Ammon's horn (tissue), 1 donor: ENCODE measurements at regions not wholly inside any gene's neighbourhood (a gene's known extent, or its start where the extent isn't known, plus 50 kb on each side); places are given as distances from the start of the nearest gene placed in this dataset.

Source experiments
- DNase-seq: peaks from one replicate; pipeline ENCODE4 v3.0.0-alpha.2; 2016; ENCODE audit warnings: low spot score

DNA sequence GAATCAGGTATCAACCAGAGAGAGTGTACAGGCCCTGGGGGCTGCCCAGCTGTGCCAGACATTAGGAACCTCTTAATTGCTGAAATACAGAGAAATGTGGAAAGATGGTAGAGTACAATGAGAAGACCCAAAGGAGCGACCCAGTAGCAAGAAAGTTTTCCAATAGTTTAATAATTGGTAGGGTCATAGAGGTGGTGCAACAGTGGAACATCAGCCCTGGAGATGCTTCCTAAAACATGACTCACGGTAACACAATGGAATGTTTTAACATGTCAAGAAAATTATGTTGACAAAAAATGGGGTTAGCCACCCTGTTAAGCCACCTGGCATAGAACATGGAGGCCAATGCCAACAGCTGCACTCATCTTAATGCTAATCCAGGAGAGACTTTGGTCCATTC lies 284.1 kb downstream of the ELAVL2 start:
- DNase-seq, result no peak

GRCh38 chr9:23542438-23542837 lies 283.6 kb downstream of the ELAVL2 start:
- DNase-seq, result no peak

GRCh38 chr9:23542927-23543326 lies 283.1 kb downstream of the ELAVL2 start:
- DNase-seq, result no peak

DNA sequence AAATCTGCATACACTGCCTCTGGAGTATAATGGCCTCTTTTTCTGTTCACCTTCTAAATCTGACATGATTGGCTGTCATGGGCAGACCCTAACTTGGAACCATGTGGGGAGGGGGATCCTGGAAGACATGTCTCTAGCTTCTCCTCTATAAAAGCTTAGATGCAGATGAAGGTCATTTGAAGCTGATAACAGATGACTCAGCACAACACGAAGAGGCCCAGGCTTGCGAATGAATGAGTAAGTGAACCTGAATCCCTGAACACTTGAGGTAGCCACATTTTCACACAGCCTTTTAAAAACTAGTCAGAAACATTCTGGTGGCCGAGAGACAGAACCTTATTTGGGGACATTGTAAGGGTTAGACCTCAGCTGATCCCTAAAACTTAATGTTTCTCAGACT lies 282.6 kb downstream of the ELAVL2 start:
- DNase-seq, result no peak

DNA sequence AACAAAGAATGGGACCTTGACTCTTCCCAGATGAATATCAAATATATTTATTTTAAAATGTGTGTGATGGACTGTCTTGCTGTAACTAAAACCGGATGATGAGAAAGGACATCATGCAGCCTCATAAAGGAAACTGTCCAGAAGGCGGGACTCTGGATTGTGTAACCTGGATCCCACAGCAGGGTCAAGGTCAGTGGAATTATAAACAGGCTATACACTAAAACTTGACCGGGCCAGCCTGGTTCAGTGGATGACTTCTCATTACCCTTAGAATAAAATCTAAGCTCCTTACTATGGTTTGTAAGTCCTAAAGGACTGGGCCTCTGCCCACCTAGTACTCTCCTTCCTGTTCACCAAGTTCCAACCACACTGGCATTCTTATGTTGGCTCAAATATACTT lies 280.3 kb downstream of the ELAVL2 start:
- DNase-seq, result no peak

DNA sequence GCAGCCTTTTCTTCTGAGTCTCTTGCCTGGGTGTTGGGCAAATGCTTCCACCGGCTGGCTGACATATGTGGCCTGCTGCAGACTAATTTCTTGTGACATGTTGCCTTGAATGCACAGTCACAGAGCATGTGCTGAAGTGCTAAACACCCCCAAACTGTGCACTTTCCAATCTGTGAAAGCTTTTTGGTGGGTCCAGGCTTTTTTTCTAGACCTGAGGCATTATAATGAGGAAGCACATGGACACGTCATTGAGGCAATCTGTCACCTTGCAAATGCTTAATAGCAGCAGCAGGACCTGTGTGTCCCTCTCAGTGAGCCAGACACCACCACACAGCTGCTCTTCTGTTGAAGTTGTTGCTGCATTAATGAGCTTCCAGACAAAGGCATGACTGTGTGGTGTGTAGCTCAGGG lies 274.7 kb downstream of the ELAVL2 start:
- peak; percentile 56 for DNase-seq

DNA sequence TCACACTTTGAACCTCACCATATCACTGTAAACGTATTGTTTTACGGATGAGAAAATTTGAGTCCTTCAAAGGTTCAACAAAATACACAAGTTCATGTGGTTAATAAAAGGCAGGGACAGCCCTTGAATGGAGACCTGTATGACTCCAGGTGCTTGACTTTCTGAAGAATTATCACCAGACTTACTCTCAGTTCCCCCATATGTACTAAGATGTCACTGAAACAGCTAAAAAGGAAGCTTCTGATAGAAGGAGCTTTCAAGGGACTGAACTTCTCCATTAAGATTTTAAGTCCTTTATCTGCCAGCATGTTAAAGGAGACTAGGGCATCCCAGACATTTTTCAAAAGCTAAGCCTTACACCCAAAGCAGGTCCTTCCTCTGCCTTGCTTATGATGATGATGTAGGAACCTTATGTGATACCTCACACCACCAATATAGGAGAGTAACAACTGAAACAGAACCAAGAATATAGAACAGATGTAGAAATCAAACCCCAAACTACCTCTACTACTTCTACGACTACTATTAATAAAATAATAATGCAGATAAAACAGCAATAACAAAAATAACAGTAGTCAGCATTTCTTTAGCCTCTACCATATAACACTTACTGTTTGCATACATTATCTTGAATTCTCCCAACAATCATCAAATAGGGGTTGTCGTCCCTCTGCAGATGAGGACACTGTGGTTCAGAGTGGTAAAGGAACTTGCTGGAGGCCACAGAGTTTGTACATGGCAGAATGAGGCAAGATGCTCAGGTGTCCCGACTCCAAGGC lies 273.9 kb downstream of the ELAVL2 start:
- DNase-seq, result no peak

DNA sequence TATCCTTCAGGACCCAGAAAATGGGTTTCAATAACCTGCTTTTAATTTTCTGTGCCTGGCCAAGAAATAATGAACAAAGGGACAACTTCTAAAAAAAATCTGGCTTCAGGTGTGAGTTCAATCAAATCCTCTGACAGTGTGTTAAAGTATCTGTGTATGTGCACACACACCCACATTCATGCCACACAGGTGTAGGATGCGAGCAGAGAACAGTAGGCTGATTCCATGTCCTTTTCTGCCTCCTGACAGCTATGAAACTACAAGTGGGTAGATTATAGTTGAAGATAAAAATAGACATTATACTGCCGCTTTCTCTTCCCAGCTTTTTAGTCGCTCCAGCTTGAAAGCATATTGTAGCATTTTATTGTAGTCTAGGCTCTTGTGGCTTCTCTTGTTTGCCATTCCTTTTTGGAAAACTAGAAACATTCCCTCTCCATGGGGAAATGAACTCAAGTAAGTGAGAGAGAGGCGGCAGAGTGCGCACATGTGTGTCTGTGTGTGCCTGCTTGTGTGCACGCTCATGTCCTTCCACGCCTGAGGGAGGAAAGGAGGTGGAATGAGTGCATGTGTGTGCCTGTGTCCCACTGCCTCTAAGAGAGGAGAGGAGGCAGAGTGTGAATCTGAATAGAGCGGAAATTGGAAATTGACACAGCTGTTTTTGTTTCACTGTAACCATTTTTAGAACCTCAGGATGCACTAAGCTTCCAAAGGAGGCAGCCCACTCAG lies 273.0 kb downstream of the ELAVL2 start:
- DNase-seq, result no peak

DNA sequence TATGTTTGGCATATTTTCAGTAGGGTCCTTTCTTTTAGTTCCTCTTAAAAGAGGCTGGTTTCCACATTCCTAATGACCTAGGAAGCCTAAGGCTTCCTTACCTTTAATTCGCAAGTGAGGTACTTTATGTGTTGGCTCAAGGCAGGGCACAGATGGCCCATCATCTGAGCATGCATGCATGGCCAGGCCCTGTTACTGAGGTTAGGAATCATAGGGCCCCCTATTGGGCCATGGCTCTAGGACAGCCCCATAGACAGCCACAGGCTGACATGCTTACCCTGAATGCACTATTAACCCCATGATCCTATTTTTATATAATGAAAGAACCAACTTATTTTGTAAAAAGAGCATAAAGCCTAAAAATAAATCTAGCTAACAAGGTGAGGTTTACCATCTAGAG lies 271.4 kb downstream of the ELAVL2 start:
- DNase-seq, result no peak

GRCh38 chr9:23555851-23556250 lies 270.2 kb downstream of the ELAVL2 start:
- no peak for DNase-seq

DNA sequence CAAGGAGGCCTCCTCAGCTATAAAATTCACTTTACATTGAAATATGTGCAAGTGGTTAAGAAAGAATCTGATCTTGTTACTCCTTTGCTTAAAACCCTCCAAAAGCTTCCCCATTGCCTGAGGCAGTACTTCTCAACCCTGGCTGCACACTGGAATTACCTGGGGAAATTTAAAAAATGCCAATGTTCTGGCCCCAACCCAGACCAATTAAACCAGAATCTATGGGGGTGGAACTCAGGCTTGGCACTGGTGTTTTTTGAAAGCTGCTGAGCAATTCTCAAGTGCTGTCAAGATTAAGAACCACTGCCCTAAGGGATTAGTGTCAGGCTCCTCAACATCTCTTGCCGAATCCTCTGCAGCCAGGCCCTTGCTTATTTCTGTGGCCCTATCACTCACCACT lies 269.6 kb downstream of the ELAVL2 start:
- DNase-seq, result no peak

DNA sequence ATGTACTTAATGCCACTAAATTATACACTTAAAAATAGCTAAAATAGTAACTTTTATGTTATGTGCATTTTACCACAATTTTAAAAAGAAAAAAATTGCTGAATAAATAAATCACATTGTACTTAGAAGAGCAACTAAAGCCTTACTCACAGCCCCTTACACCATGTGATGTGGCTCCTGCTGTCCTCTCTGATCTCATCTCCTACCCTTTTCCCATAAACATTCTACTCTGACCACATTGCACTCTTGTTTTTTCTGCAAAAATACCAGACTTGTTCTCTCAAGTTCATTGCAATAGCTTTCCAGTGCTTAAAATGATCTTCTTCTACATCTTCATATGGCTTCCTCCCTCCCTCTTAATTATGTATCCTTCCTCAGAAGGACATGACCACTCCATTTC lies 268.4 kb downstream of the ELAVL2 start:
- no peak for DNase-seq

- no peak for DNase-seq
Measured at GRCh38 chr9:23559522-23559921, 266.5 kb downstream of the ELAVL2 start.

DNA sequence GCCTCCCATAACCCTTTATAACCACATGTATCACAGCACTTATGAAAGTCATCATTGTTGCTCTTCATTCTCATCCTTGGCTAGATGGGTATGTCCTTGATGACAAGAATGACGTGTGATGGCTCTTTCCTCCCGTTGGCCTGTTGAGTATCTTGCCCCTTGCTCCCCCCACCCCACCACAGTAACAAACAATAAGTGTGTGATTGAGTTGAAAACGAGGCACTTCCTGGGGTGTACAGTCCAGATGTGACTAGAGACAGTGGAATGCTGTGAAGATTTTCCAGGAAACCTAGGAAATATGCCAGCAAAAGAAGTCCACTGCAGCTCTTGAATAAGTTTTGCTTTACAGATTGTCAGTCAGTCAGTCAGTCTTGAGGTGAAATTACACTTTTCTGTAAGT lies 262.5 kb downstream of the ELAVL2 start:
- DNase-seq, result no peak

DNA sequence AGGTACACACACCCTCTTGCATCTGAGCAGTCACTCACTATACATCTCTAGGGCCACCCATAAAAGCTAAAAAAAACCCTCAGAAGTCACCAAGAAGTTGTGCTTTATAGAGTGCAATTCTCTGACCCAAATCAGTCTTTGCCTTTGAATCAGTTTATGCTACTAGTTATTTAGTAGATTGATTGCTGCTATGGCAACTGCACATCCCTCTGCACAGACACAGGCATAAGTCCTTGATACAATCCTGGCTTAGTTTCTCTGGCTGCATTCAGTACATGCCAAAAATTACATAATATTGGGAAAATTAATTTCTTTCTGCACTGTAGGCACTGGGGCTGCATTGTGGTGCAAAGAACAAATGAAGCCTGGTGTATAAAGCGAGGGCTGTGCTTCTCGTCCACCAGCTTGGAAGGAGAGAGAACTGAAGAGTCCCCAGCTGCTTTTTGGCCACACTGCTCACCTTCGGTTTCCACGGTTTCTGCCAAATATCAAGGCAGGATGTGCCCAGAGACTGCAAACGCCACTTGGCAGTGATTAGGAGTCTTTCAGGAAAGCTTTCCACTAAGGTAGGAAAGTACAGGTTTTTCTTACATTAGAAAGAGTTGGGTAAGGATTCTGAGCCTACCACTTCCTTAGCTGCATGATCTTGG lies 258.4 kb downstream of the ELAVL2 start:
- peak; percentile 47 for DNase-seq

GRCh38 chr9:23571414-23572104 lies 254.5 kb downstream of the ELAVL2 start:
- DNase-seq, result no peak

DNA sequence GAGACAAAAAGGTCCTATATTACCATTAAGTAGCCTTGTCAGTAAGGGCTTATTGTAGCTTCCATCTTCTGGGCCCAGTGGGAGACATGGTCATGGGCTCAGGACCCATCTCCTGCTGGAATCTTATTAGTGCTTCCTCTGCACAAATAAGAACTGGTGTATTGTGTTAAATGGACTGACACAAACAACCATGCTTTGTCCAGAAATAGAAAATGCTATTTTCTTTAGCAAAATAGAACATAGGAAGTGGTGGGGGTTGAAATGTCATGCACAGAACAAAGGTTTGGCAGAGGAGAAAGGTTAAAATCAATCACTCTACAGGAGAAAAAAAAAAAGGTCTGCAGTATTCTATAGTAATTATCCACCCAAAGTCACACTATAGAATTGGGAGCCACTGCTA lies 252.2 kb downstream of the ELAVL2 start:
- DNase-seq, result no peak

DNA sequence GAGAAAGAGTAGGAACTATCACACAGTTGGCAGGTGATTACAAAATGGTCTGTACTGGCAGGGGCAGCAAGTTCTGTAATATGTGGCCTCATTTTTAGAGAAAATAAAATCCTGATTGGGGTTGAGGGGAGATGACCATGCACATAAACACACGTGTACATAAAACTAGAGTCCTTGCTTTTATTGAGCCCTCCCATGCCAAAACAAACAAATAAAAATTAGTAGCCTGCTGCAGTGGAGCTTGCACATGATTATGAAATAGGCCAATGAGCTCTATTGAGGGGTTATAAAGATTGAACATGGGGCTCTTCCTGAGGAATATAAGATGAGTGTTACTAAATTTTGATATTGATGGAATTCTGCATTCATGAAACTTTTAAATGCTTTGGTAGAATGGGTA lies 248.4 kb downstream of the ELAVL2 start:
- no peak for DNase-seq

DNA sequence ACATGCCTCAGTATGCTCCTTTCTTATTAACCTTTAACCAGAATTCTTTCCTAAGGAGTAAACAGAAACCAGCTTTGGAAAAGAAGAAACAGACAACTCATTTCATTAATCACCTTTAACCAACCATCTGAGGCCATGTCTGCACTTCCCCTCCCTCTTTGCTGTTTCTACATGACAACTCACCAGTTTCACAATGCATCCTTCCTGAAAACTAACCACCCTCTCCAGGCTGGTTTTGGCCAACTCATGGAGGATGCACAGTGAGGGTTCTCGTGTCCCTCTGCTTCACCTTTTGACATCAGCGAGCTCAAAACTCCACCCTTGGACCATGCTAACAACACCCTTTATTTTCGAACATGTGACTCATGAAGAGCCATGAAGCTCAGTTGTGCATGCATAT lies 244.1 kb downstream of the ELAVL2 start:
- DNase-seq, result peak; percentile 19

GRCh38 chr9:23582836-23583235 lies 243.2 kb downstream of the ELAVL2 start:
- no peak for DNase-seq

- DNase-seq, result peak; percentile 15
Measured at GRCh38 chr9:23586906-23587305, 239.1 kb downstream of the ELAVL2 start.

DNA sequence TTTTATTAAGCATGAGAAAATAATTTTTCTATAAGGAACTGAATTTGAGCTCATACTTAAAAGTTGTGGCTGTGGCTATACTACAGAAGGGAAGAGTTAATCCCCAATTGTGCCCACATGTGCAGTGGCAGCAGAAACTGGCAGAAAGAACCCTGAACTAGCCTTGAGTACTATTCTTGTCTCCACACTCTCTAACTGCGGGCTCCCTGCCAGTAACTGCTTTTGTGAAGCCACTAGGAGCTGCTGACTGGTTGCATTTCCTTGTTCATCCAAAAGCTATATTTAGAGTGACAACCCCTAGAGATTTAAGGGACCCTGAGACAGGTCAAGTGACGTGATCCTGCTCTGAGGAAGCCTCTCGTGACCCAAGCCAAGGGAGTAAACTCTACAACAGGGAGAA lies 238.6 kb downstream of the ELAVL2 start:
- peak; percentile 81 for DNase-seq

- DNase-seq, result no peak
Measured at GRCh38 chr9:23587903-23588302, 238.1 kb downstream of the ELAVL2 start.
